ENCODE measurements at regions not wholly inside any gene's neighbourhood (a gene's known extent, or its start where the extent isn't known, plus 50 kb on each side); places are given as distances from the start of the nearest gene placed in this dataset.

- TF ChIP-seq, protein P1, sequence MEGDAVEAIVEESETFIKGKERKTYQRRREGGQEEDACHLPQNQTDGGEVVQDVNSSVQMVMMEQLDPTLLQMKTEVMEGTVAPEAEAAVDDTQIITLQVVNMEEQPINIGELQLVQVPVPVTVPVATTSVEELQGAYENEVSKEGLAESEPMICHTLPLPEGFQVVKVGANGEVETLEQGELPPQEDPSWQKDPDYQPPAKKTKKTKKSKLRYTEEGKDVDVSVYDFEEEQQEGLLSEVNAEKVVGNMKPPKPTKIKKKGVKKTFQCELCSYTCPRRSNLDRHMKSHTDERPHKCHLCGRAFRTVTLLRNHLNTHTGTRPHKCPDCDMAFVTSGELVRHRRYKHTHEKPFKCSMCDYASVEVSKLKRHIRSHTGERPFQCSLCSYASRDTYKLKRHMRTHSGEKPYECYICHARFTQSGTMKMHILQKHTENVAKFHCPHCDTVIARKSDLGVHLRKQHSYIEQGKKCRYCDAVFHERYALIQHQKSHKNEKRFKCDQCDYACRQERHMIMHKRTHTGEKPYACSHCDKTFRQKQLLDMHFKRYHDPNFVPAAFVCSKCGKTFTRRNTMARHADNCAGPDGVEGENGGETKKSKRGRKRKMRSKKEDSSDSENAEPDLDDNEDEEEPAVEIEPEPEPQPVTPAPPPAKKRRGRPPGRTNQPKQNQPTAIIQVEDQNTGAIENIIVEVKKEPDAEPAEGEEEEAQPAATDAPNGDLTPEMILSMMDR (IDR thresholded peaks at IDR 0.05; ENCODE audit: insufficient read depth, low read depth, low read length): no peak
- TF ChIP-seq EZH2 (IDR thresholded peaks at IDR 0.05; ENCODE audit: insufficient read depth, low read length): no peak
Observed at GRCh38 chr7:69060516-69060915, 537.8 kb upstream of the AUTS2 start.

Data from astrocyte (in vitro differentiated cells and primary cell).